ENCODE measurements at regions not wholly inside any gene's neighbourhood (a gene's known extent, or its start where the extent isn't known, plus 50 kb on each side); places are given as distances from the start of the nearest gene placed in this dataset.

DNA sequence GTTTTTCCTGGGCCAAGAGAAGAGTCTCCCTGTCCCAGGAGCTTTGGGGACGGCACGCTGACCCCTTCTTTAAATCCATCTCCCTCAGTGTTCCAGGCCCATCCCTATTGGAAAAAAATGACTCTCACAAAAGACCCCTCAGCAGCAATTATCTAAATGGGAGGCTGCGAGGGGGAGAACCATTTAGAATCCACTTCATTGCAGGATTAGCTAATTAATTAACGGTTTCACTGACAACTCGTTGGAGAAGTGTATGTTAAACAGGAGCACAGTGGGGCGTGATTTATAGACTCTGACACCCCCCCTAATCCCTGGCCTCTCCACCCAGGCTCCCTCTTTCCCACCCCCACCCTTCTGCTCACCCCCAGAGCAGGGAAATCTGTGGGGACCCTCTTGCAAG lies 162.8 kb upstream of the LHX5 start:
- TF ChIP-seq EP300 (IDR thresholded peaks at IDR 0.05) (no peak), POLR2A (IDR thresholded peaks at IDR 0.05; ENCODE audit: low read depth) (no peak), POLR2AphosphoS5 (IDR thresholded peaks at IDR 0.05) (no peak)
- TF ChIP-seq, protein P1, sequence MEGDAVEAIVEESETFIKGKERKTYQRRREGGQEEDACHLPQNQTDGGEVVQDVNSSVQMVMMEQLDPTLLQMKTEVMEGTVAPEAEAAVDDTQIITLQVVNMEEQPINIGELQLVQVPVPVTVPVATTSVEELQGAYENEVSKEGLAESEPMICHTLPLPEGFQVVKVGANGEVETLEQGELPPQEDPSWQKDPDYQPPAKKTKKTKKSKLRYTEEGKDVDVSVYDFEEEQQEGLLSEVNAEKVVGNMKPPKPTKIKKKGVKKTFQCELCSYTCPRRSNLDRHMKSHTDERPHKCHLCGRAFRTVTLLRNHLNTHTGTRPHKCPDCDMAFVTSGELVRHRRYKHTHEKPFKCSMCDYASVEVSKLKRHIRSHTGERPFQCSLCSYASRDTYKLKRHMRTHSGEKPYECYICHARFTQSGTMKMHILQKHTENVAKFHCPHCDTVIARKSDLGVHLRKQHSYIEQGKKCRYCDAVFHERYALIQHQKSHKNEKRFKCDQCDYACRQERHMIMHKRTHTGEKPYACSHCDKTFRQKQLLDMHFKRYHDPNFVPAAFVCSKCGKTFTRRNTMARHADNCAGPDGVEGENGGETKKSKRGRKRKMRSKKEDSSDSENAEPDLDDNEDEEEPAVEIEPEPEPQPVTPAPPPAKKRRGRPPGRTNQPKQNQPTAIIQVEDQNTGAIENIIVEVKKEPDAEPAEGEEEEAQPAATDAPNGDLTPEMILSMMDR (IDR thresholded peaks at IDR 0.05): no peak

Data from esophagus muscularis mucosa (tissue), 4 donors.